Suppressor macrophage (primary cell): ENCODE measurements at regions not wholly inside any gene's neighbourhood (a gene's known extent, or its start where the extent isn't known, plus 50 kb on each side); places are given as distances from the start of the nearest gene placed in this dataset.

Experiments used
- DNase-seq, 4 experiments: peaks; one replicate each; pipeline ENCODE4 v3.0.0-alpha.2; 2020 to 2022

GRCh38 chr13:100853434-100853833 is 178.8 kb upstream of the TMTC4 start:
- DNase-seq, result no peak

GRCh38 chr13:100852146-100852545 is 177.6 kb upstream of the TMTC4 start:
- DNase-seq, result no peak

GRCh38 chr13:100848304-100848703 is 173.7 kb upstream of the TMTC4 start:
- no peak for DNase-seq

GRCh38 chr13:100845128-100845757 is 170.6 kb upstream of the TMTC4 start:
- DNase-seq, result no peak

GRCh38 chr13:100842136-100842535 is 167.5 kb upstream of the TMTC4 start:
- no peak for DNase-seq

- no peak for DNase-seq
Observed at GRCh38 chr13:100838387-100838786, 163.8 kb upstream of the TMTC4 start.

- DNase-seq, result no peak
Observed at GRCh38 chr13:100837631-100838030, 163.0 kb upstream of the TMTC4 start.

- no peak for DNase-seq
Observed at GRCh38 chr13:100836711-100837110, 162.1 kb upstream of the TMTC4 start.

GRCh38 chr13:100835695-100836094 is 161.1 kb upstream of the TMTC4 start:
- no peak for DNase-seq

- no peak for DNase-seq
Observed at GRCh38 chr13:100833427-100833826, 158.8 kb upstream of the TMTC4 start.

- no peak for DNase-seq
Observed at GRCh38 chr13:100828226-100828625, 153.6 kb upstream of the TMTC4 start.

GRCh38 chr13:100827489-100828176 is 153.0 kb upstream of the TMTC4 start:
- no peak for DNase-seq

GRCh38 chr13:100826441-100826840 is 151.8 kb upstream of the TMTC4 start:
- no peak for DNase-seq

GRCh38 chr13:100825557-100825956 is 151.0 kb upstream of the TMTC4 start:
- DNase-seq, result no peak

- no peak for DNase-seq
Observed at GRCh38 chr13:100824366-100824765, 149.8 kb upstream of the TMTC4 start.

- no peak for DNase-seq
Observed at GRCh38 chr13:100823448-100823847, 148.9 kb upstream of the TMTC4 start.

- DNase-seq, result no peak
Observed at GRCh38 chr13:100822871-100823443, 148.4 kb upstream of the TMTC4 start.

- no peak for DNase-seq
Observed at GRCh38 chr13:100818711-100819110, 144.1 kb upstream of the TMTC4 start.

- DNase-seq, result no peak
Observed at GRCh38 chr13:100817928-100818327, 143.3 kb upstream of the TMTC4 start.

GRCh38 chr13:100815476-100816046 is 141.0 kb upstream of the TMTC4 start:
- DNase-seq, result no peak

GRCh38 chr13:100812982-100813584 is 138.5 kb upstream of the TMTC4 start:
- DNase-seq, result no peak

GRCh38 chr13:100811928-100812327 is 137.3 kb upstream of the TMTC4 start:
- no peak for DNase-seq
